GM19043 (cell line): ENCODE measurements at regions not wholly inside any gene's neighbourhood (a gene's known extent, or its start where the extent isn't known, plus 50 kb on each side); places are given as distances from the start of the nearest gene placed in this dataset.

ENCODE experiments used
- ATAC-seq: cut with Tn5 transposase; IDR thresholded peaks from one replicate; pipeline ENCODE4 v1.9.1; 2021; ENCODE audit warnings: low read depth; ENCODE audit not compliant: unreplicated experiment

- ATAC-seq, result no peak
These were observed 269.1 kb upstream of the UMPS start for GRCh38 chr3:124461126-124461525.

GRCh38 chr3:124461838-124462632, 268.2 kb upstream of the UMPS start:
- ATAC-seq, result no peak

- no peak for ATAC-seq
These were observed 267.0 kb upstream of the UMPS start for GRCh38 chr3:124463234-124463633.

- ATAC-seq, result no peak
These were observed 262.0 kb upstream of the UMPS start for GRCh38 chr3:124467980-124468902.

- no peak for ATAC-seq
These were observed 260.7 kb upstream of the UMPS start for GRCh38 chr3:124469555-124469954.

GRCh38 chr3:124478830-124479229, 251.4 kb upstream of the UMPS start:
- no peak for ATAC-seq

GRCh38 chr3:124483915-124484470, 246.3 kb upstream of the UMPS start:
- ATAC-seq, result no peak

- ATAC-seq, result no peak
These were observed 243.9 kb upstream of the UMPS start for GRCh38 chr3:124486324-124486723.

- no peak for ATAC-seq
These were observed 240.7 kb upstream of the UMPS start for GRCh38 chr3:124489506-124489905.

- ATAC-seq, result no peak
These were observed 239.2 kb upstream of the UMPS start for GRCh38 chr3:124491098-124491497.

- no peak for ATAC-seq
These were observed 238.4 kb upstream of the UMPS start for GRCh38 chr3:124491875-124492274.

- no peak for ATAC-seq
These were observed 237.4 kb upstream of the UMPS start for GRCh38 chr3:124492824-124493223.

- no peak for ATAC-seq
These were observed 234.2 kb upstream of the UMPS start for GRCh38 chr3:124496061-124496460.

- no peak for ATAC-seq
These were observed 232.8 kb upstream of the UMPS start for GRCh38 chr3:124497487-124497886.

- no peak for ATAC-seq
These were observed 231.4 kb upstream of the UMPS start for GRCh38 chr3:124498891-124499290.

GRCh38 chr3:124504332-124505059, 225.8 kb upstream of the UMPS start:
- no peak for ATAC-seq

GRCh38 chr3:124509884-124510283, 220.4 kb upstream of the UMPS start:
- no peak for ATAC-seq

- ATAC-seq, result no peak
These were observed 220.0 kb upstream of the UMPS start for GRCh38 chr3:124510290-124510689.

GRCh38 chr3:124512881-124513609, 217.2 kb upstream of the UMPS start:
- ATAC-seq, result no peak

- no peak for ATAC-seq
These were observed 216.6 kb upstream of the UMPS start for GRCh38 chr3:124513610-124513997.
